ENCODE measurements at regions not wholly inside any gene's neighbourhood (a gene's known extent, or its start where the extent isn't known, plus 50 kb on each side); places are given as distances from the start of the nearest gene placed in this dataset.

DNA sequence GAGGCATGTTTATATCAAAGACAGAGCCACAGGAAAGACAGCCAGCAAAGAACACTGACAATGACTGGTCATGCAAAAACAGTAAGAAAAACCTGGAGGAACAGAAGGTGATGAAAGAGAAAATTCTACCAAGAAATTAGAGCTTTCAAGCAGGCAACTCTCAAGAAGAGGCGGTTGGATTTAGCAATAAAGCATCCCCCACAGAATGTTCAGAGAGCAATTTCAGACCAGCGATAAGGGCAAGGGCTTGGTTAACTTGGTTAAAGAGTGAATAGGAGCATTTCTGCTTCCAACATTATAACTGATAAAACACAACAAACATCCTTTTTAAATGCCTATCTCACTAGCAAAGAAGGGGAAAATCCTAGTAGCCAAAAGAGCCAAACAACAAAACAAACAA lies 68.0 kb upstream of the NCKAP5 start:
- Histone ChIP-seq H3K4me1 (no peaks in the 10 kb centered on the region), H3K27ac (no peak overlapping the region), H3K27me3 (no peaks in the 10 kb centered on the region), H3K9me3 (no peaks in the 10 kb centered on the region), H3K36me3 (no peaks in the 10 kb centered on the region), H3K4me3 (no peak overlapping the region)
- DNase-seq (no peak), ATAC-seq (ENCODE audit: low FRiP score in 2 of 2) (no peak)
- WGBS, 2 donors = 91 to 96% methylated on average over 2 of the region's 2 CpGs
- no peak for TF ChIP-seq POLR2AphosphoS5 (IDR thresholded peaks at IDR 0.05)
- no peak for TF ChIP-seq EP300 (IDR thresholded peaks at IDR 0.05)
- TF ChIP-seq, protein P1, sequence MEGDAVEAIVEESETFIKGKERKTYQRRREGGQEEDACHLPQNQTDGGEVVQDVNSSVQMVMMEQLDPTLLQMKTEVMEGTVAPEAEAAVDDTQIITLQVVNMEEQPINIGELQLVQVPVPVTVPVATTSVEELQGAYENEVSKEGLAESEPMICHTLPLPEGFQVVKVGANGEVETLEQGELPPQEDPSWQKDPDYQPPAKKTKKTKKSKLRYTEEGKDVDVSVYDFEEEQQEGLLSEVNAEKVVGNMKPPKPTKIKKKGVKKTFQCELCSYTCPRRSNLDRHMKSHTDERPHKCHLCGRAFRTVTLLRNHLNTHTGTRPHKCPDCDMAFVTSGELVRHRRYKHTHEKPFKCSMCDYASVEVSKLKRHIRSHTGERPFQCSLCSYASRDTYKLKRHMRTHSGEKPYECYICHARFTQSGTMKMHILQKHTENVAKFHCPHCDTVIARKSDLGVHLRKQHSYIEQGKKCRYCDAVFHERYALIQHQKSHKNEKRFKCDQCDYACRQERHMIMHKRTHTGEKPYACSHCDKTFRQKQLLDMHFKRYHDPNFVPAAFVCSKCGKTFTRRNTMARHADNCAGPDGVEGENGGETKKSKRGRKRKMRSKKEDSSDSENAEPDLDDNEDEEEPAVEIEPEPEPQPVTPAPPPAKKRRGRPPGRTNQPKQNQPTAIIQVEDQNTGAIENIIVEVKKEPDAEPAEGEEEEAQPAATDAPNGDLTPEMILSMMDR (IDR thresholded peaks at IDR 0.05) = no peak
- TF ChIP-seq POLR2A (IDR thresholded peaks at IDR 0.05) = no peak

DNA sequence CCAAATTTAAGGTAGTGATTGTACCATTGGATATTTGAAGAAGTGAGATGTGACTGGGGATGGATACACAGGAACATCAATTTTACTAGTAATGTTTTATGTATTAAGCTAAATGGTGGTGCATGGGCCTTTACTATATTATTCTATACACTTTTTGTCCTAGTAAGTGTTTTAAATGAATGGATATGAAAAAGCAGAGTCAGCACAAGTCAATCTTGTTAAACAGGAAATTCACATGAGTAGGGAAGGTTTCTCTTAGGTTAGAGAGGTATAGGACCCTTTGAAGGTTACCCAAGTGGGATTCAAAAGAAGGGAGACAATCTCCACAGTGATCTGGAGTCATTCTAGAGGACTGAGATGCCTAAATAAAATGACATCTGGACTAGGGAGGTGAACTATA lies 71.8 kb upstream of the NCKAP5 start:
- TF ChIP-seq POLR2AphosphoS5 (IDR thresholded peaks at IDR 0.05) = no peak
- TF ChIP-seq, protein P1 (IDR thresholded peaks at IDR 0.05) = no peak
- TF ChIP-seq EP300 (IDR thresholded peaks at IDR 0.05) = no peak
- TF ChIP-seq POLR2A (IDR thresholded peaks at IDR 0.05) = no peak
- Histone ChIP-seq H3K4me3 (no peak overlapping the region), H3K36me3 (no peaks in the 10 kb centered on the region), H3K4me1 (no peaks in the 10 kb centered on the region), H3K9me3 (no peaks in the 10 kb centered on the region), H3K27ac (no peak overlapping the region), H3K27me3 (no peaks in the 10 kb centered on the region)
- DNase-seq (no peak), ATAC-seq (ENCODE audit: low FRiP score in 2 of 2) (no peak)

DNA sequence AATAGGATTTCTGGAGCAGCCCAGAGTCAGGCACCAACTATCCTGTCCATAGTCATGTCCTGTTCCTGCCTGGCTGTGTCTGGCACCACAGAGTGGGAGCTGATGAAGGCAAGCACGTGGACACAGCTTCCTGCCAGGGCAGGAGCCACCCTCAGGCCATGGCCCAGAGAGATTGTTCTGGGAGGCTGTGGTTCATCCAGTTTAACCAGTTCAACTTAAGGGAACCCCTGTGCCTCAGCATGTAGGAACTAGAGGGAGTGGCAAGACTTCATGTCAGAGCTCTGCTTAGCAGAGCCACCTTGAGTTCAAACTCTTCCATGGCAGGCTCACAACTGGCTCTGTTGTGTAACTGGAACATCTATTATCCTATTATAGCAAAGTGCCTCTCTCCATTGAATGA lies 73.2 kb upstream of the NCKAP5 start:
- no peak overlapping the region for H3K4me3 ChIP-seq
- 29% methylated on average over 1 of the region's 1 CpG; no CpG with 5 or more reads in 1 of the 2 donors for WGBS, 2 donors
- TF ChIP-seq, protein P1 (IDR thresholded peaks at IDR 0.05) = peak in 1 of 6 experiments; percentile 13
- no peak for TF ChIP-seq EP300 (IDR thresholded peaks at IDR 0.05)
- H3K9me3 ChIP-seq = no peaks in the 10 kb centered on the region
- H3K27ac ChIP-seq = no peak overlapping the region
- H3K4me1 ChIP-seq = no peaks in the 10 kb centered on the region
- peak; percentile 47 to 81 for ATAC-seq (ENCODE audit: low FRiP score in 2 of 2)
- no peaks in the 10 kb centered on the region for H3K36me3 ChIP-seq
- peak in 1 of 2 donors; percentile 52 for DNase-seq
- no peaks in the 10 kb centered on the region for H3K27me3 ChIP-seq

DNA sequence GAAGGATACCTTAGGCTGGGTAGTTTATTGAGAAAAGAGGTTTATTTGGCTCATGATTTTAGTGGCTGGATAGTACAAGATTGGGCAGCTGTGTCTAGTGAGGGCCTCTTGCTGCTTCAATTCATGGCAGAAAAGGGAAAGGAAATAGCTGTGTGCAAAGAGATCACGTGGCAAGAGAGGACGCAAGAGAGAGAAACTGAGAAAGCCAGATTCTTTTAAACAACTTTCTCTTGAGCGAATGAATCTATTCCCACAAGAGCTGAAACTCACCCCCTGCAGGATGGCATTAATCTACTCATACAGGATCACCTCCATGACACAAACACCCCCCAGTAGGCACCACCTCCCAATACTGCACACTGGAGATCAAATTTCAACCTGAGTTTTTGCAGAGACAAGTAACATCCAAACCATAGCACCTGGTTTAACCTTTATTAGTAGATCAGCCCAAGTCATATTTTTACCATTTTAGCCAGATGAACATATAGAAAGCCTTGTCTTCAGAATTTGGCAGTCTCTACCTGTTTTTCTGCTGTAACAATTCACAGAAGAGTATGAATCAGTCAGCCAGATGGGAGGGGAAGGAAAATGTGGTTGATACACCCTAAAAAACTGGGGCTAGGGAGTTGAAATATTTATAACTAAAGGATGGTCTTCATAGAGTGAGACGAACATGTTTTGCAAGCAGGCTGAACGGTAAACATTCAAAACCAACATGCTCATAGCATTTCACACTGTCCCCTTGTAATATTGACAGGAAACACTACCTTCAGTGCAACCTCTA lies 73.9 kb upstream of the NCKAP5 start:
- H3K27ac ChIP-seq = no peak overlapping the region
- no peaks in the 10 kb centered on the region for H3K27me3 ChIP-seq
- DNase-seq = no peak
- H3K4me3 ChIP-seq = no peak overlapping the region
- H3K4me1 ChIP-seq = no peaks in the 10 kb centered on the region
- H3K36me3 ChIP-seq = no peaks in the 10 kb centered on the region
- ATAC-seq (ENCODE audit: low FRiP score in 2 of 2) = no peak
- 71 to 78% methylated on average over 5 of the region's 5 CpGs for WGBS, 2 donors
- H3K9me3 ChIP-seq = no peaks in the 10 kb centered on the region
- TF ChIP-seq EP300 (IDR thresholded peaks at IDR 0.05) = no peak
- TF ChIP-seq POLR2A (IDR thresholded peaks at IDR 0.05) = no peak

DNA sequence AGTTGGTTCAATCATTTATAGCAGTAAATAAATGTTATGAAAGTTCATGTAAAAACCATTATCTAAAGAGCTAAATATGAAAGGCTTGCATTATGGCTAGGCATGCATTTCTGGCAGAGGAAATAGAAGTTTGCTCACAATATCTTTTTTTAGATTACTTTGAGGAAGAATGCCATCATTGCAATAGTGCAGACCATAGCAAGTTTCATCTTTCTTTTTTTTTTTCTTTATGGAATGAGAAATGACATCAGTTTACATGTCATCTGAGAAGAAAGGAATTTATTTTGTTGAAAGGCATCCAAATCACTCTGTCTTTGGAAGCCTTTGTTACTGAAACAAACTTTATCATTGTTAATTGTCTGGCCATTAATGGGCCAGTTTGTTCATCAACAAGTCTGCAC lies 74.5 kb upstream of the NCKAP5 start:
- Histone ChIP-seq H3K9me3 (no peaks in the 10 kb centered on the region), H3K36me3 (no peaks in the 10 kb centered on the region), H3K4me3 (no peak overlapping the region), H3K27me3 (no peaks in the 10 kb centered on the region), H3K4me1 (no peaks in the 10 kb centered on the region), H3K27ac (no peak overlapping the region)
- ATAC-seq (ENCODE audit: low FRiP score in 2 of 2) (no peak), DNase-seq (no peak)
- TF ChIP-seq POLR2AphosphoS5 (IDR thresholded peaks at IDR 0.05) = no peak
- TF ChIP-seq, protein P1 (IDR thresholded peaks at IDR 0.05) = no peak
- no peak for TF ChIP-seq EP300 (IDR thresholded peaks at IDR 0.05)
- TF ChIP-seq POLR2A (IDR thresholded peaks at IDR 0.05) = no peak

All from upper lobe of left lung (tissue), 6 donors.